ENCODE measurements at regions not wholly inside any gene's neighbourhood (a gene's known extent, or its start where the extent isn't known, plus 50 kb on each side); places are given as distances from the start of the nearest gene placed in this dataset.

DNA sequence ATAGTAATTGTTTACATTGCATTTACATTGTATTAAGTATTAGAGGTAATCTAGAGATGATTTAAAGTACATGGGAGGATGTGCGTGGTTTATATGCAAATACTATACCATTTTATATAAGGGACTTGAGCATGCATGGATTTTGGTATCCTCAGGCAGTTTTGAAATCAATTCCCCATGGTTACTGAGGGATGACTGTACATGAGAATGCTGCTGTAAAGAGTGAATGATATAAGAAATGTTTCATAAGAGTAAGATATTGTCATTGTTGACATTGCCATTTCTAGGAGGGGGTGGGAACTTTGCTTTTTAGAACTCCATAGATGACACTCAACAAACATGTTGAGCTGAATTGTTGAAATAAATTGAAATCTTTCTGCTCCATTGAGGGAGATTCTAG is 185.0 kb downstream of the SEMA6A start:
- TF ChIP-seq, protein P1, sequence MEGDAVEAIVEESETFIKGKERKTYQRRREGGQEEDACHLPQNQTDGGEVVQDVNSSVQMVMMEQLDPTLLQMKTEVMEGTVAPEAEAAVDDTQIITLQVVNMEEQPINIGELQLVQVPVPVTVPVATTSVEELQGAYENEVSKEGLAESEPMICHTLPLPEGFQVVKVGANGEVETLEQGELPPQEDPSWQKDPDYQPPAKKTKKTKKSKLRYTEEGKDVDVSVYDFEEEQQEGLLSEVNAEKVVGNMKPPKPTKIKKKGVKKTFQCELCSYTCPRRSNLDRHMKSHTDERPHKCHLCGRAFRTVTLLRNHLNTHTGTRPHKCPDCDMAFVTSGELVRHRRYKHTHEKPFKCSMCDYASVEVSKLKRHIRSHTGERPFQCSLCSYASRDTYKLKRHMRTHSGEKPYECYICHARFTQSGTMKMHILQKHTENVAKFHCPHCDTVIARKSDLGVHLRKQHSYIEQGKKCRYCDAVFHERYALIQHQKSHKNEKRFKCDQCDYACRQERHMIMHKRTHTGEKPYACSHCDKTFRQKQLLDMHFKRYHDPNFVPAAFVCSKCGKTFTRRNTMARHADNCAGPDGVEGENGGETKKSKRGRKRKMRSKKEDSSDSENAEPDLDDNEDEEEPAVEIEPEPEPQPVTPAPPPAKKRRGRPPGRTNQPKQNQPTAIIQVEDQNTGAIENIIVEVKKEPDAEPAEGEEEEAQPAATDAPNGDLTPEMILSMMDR (IDR thresholded peaks at IDR 0.05): no peak
- TF ChIP-seq POLR2A (IDR thresholded peaks at IDR 0.05): no peak
